GM23338 (cell line): ENCODE measurements at regions not wholly inside any gene's neighbourhood (a gene's known extent, or its start where the extent isn't known, plus 50 kb on each side); places are given as distances from the start of the nearest gene placed in this dataset.

Experiments used
- ATAC-seq: fragments of 200-7000 bp; cut with Tn5 transposase; 3 replicates; pipeline ENCODE4 v1.9.1; 2020
- DNase-seq: peaks from one replicate; pipeline ENCODE4 v3.0.0-alpha.2; 2015; ENCODE audit warnings: low spot score
- H2AFZ ChIP-seq: fragments of 200-600 bp; sonication (generic); 2 replicates; pipeline ENCODE4 v1.8.0; 2016; ENCODE audit warnings: antibody characterized with exemption, mild to moderate bottlenecking, moderate library complexity
- H3F3A ChIP-seq: fragments of 200-600 bp; sonication (generic); replicated peaks from 2 replicates; pipeline ENCODE4 v1.8.0; 2017; ENCODE audit warnings: antibody characterized with exemption, mixed run types, low read depth
- H3K27ac ChIP-seq: fragments of 200-600 bp; sonication (generic); 2 replicates; pipeline ENCODE4 v1.6.1; 2016; ENCODE audit warnings: low read depth
- H3K27me3 ChIP-seq: fragments of 200-600 bp; sonication (generic); 2 replicates; pipeline ENCODE4 v1.8.0; 2016; ENCODE audit warnings: mild to moderate bottlenecking, mixed run types, moderate library complexity; ENCODE audit not compliant: insufficient read depth
- H3K36me3 ChIP-seq: fragments of 200-600 bp; sonication (generic); 2 replicates; pipeline ENCODE4 v1.8.0; 2016; ENCODE audit warnings: mild to moderate bottlenecking; ENCODE audit not compliant: insufficient read depth
- H3K4me1 ChIP-seq: fragments of 200-600 bp; sonication (generic); 2 replicates; pipeline ENCODE4 v1.8.0; 2016; ENCODE audit warnings: mild to moderate bottlenecking, moderate library complexity; ENCODE audit not compliant: insufficient read depth
- H3K4me2 ChIP-seq: fragments of 200-600 bp; sonication (generic); 2 replicates; pipeline ENCODE4 v1.7.1; 2017; ENCODE audit warnings: mixed run types
- H3K4me3 ChIP-seq: fragments of 200-600 bp; sonication (generic); 2 replicates; pipeline ENCODE4 v1.6.1; 2016; ENCODE audit warnings: mixed run types
- H3K79me2 ChIP-seq: fragments of 200-600 bp; sonication (generic); replicated peaks from 2 replicates; pipeline ENCODE4 v1.8.0; 2017; ENCODE audit warnings: mild to moderate bottlenecking; ENCODE audit not compliant: insufficient read depth
- H3K9me2 ChIP-seq: fragments of 200-600 bp; sonication (generic); 2 replicates; pipeline ENCODE4 v1.8.0; 2017; ENCODE audit not compliant: insufficient read depth
- H4K20me1 ChIP-seq: fragments of 200-600 bp; sonication (generic); replicated peaks from 2 replicates; pipeline ENCODE4 v1.8.0; 2017; ENCODE audit warnings: mild to moderate bottlenecking; ENCODE audit not compliant: insufficient read depth
- H3K27ac Mint-ChIP-seq: 2 replicates; pipeline ENCODE4 v1.8.0; 2020; ENCODE audit warnings: inconsistent platforms, mild to moderate bottlenecking, moderate library complexity, mixed read lengths
- H3K27me3 Mint-ChIP-seq: 3 replicates; pipeline ENCODE4 v1.8.0; 2022; ENCODE audit warnings: low read depth, mild to moderate bottlenecking, moderate library complexity, mixed read lengths, inconsistent platforms; ENCODE audit not compliant: insufficient read depth, poor library complexity
- H3K36me3 Mint-ChIP-seq: 3 replicates; pipeline ENCODE4 v1.8.0; 2021; ENCODE audit warnings: low read depth, mild to moderate bottlenecking, inconsistent platforms, moderate library complexity, mixed read lengths
- H3K4me1 Mint-ChIP-seq: 3 replicates; pipeline ENCODE4 v1.8.0; 2020; ENCODE audit warnings: mild to moderate bottlenecking, inconsistent platforms, mixed read lengths
- H3K4me3 Mint-ChIP-seq: 3 replicates; pipeline ENCODE4 v1.8.0; 2021; ENCODE audit warnings: moderate library complexity, mild to moderate bottlenecking, inconsistent platforms, mixed read lengths
- H3K9me3 Mint-ChIP-seq: 3 replicates; pipeline ENCODE4 v1.8.0; 2020; ENCODE audit warnings: moderate library complexity, mild to moderate bottlenecking, inconsistent platforms, mixed read lengths
- EZH2 ChIP-seq: fragments of 200-600 bp; sonication (generic); IDR thresholded peaks from one replicate; pipeline ENCODE4 v1.8.0; 2017; ENCODE audit warnings: antibody characterized with exemption, mild to moderate bottlenecking, low read depth; ENCODE audit not compliant: unreplicated experiment
- JUNB ChIP-seq: IDR thresholded peaks from one replicate; pipeline ENCODE4 v1.6.1; 2016; ENCODE audit warnings: antibody characterized with exemption; ENCODE audit not compliant: unreplicated experiment
- POLR2AphosphoS5 ChIP-seq: IDR thresholded peaks from 2 replicates; pipeline ENCODE4 v1.6.1; 2016; ENCODE audit warnings: antibody characterized with exemption, low read depth
- ZNF114 ChIP-seq: fragments of 250-450 bp; sonication (Bioruptor Pico); IDR thresholded peaks from 2 replicates; pipeline ENCODE4 v1.5.0; 2020; ENCODE audit warnings: mild to moderate bottlenecking, moderate library complexity
- ZNF331 ChIP-seq: fragments of 250-450 bp; sonication (Bioruptor Pico); IDR thresholded peaks from 2 replicates; pipeline ENCODE4 v1.5.0; 2020; ENCODE audit warnings: low read depth, mild to moderate bottlenecking, moderate library complexity
- TF ChIP-seq, protein P1 (sequence below): IDR thresholded peaks from one replicate; pipeline ENCODE4 v1.6.1; 2018; ENCODE audit warnings: antibody characterized with exemption; ENCODE audit not compliant: unreplicated experiment
- TF ChIP-seq, protein P2 (sequence below): fragments of 250-450 bp; sonication (Bioruptor Pico); IDR thresholded peaks from 2 replicates; pipeline ENCODE4 v1.5.0; 2020; ENCODE audit warnings: mild to moderate bottlenecking, moderate library complexity
- TF ChIP-seq, protein P3 (sequence below), 2 experiments: fragments of 200-600 bp in 1 of 2; sonication (generic) in 1 of 2; conservative IDR thresholded peaks; 2 replicates each; pipeline versions ENCODE4 v1.5.1 to v1.6.1; 2016 to 2017; ENCODE audit warnings: antibody characterized with exemption in 2 of 2, low read depth in 2 of 2, mild to moderate bottlenecking in 2 of 2, moderate library complexity in 1 of 2

DNA sequence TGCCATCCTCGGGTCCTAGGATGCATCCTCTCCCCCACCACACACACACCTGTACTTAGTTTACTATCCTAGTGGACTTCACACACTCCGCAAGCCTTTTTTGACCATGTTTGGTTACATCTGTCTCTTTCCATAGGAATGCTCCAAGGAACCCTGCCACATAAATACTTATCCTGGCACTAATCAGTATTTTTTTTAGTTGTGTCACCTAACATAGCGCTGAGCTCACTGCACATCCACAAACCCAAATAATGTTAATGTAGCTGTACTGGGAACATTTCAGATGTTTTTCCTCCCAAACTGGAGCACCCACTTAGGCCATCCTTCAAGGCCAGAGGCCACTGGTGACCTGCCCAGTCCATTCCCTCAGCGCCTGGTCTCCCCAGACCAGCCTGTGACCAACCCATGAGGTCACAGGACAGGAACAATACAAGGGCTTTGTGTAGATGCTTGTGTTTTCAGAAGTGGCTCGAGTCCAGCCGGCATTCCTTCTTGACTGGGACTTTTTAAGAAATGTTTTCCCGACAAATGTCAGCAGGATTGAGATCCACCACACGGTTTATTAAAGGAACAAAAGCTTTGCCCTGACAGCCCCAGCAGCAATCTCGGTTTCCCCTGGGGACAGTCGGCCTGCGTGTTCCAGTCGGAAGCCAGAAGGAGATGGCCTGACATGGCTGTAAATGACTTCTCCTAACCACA, 181.4 kb downstream of the JCAD start:
- Histone ChIP-seq H3K4me3 (no peak overlapping the region), H3K79me2 (no peaks in the 10 kb centered on the region), H3K4me1 (no peaks in the 10 kb centered on the region), H3K4me2 (no peak overlapping the region), H3K27me3 (no peaks in the 10 kb centered on the region), H2AFZ (no peak overlapping the region), H4K20me1 (no peaks in the 10 kb centered on the region), H3K9me2 (0 out of 2 replicates have a peak, but pooled peaks cover 5% of the 10 kb centered on the region), H3F3A (no peaks in the 10 kb centered on the region), H3K36me3 (no peaks in the 10 kb centered on the region), H3K27ac (no peak overlapping the region)
- Mint-ChIP-seq H3K4me3 (no peak overlapping the region), H3K9me3 (no peaks in the 10 kb centered on the region), H3K27ac (no peak overlapping the region), H3K4me1 (no peaks in the 10 kb centered on the region), H3K27me3 (peaks cover 5% of the 10 kb centered on the region), H3K36me3 (no peaks in the 10 kb centered on the region)
- no peak for DNase-seq
- TF ChIP-seq ZNF114 (CRISPR knock-in tag) (no peak), EZH2 (no peak), POLR2AphosphoS5 (no peak), JUNB (no peak)
- TF ChIP-seq, protein P1, sequence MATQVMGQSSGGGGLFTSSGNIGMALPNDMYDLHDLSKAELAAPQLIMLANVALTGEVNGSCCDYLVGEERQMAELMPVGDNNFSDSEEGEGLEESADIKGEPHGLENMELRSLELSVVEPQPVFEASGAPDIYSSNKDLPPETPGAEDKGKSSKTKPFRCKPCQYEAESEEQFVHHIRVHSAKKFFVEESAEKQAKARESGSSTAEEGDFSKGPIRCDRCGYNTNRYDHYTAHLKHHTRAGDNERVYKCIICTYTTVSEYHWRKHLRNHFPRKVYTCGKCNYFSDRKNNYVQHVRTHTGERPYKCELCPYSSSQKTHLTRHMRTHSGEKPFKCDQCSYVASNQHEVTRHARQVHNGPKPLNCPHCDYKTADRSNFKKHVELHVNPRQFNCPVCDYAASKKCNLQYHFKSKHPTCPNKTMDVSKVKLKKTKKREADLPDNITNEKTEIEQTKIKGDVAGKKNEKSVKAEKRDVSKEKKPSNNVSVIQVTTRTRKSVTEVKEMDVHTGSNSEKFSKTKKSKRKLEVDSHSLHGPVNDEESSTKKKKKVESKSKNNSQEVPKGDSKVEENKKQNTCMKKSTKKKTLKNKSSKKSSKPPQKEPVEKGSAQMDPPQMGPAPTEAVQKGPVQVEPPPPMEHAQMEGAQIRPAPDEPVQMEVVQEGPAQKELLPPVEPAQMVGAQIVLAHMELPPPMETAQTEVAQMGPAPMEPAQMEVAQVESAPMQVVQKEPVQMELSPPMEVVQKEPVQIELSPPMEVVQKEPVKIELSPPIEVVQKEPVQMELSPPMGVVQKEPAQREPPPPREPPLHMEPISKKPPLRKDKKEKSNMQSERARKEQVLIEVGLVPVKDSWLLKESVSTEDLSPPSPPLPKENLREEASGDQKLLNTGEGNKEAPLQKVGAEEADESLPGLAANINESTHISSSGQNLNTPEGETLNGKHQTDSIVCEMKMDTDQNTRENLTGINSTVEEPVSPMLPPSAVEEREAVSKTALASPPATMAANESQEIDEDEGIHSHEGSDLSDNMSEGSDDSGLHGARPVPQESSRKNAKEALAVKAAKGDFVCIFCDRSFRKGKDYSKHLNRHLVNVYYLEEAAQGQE = no peak
- ATAC-seq = no peak

DNA sequence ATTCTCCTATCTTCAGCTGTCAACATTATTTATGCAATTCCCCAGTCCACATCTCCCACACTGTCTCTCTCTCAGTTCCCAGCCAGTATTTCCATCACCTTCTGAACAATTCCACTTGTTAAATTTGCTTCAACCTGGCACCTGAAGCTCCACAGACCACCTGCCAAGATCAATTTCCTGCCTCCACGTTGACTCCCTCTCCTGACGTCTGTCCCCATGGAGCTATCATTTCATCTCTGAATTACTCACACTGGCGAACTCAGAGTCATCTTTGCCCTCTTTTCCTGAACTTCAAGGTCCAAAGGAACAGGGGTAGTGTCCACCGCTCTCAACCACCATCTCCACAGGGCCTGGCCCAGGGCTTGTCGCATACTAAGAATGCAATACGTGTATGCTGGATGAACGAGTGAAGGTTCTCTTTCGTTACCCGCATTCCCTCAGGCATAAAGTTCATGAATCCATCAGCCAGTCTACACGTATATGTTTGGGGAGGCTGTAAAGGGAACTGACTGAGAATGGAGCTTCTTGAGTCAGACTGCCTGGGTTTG, 183.3 kb downstream of the JCAD start:
- Histone ChIP-seq H3K9me2 (0 out of 2 replicates have a peak, but pooled peaks cover 5% of the 10 kb centered on the region), H3K36me3 (no peaks in the 10 kb centered on the region), H2AFZ (no peak overlapping the region), H3K27me3 (no peaks in the 10 kb centered on the region), H3F3A (no peaks in the 10 kb centered on the region), H3K4me3 (no peak overlapping the region), H3K4me1 (no peaks in the 10 kb centered on the region), H3K27ac (no peak overlapping the region), H3K79me2 (no peaks in the 10 kb centered on the region), H3K4me2 (no peak overlapping the region), H4K20me1 (no peaks in the 10 kb centered on the region)
- DNase-seq (no peak), ATAC-seq (no peak)
- peaks cover 5% of the 10 kb centered on the region for H3K27me3 Mint-ChIP-seq
- no peak overlapping the region for H3K4me3 Mint-ChIP-seq
- H3K9me3 Mint-ChIP-seq = no peaks in the 10 kb centered on the region
- no peaks in the 10 kb centered on the region for H3K4me1 Mint-ChIP-seq
- H3K27ac Mint-ChIP-seq = no peak overlapping the region
- no peaks in the 10 kb centered on the region for H3K36me3 Mint-ChIP-seq
- TF ChIP-seq, protein P2, sequence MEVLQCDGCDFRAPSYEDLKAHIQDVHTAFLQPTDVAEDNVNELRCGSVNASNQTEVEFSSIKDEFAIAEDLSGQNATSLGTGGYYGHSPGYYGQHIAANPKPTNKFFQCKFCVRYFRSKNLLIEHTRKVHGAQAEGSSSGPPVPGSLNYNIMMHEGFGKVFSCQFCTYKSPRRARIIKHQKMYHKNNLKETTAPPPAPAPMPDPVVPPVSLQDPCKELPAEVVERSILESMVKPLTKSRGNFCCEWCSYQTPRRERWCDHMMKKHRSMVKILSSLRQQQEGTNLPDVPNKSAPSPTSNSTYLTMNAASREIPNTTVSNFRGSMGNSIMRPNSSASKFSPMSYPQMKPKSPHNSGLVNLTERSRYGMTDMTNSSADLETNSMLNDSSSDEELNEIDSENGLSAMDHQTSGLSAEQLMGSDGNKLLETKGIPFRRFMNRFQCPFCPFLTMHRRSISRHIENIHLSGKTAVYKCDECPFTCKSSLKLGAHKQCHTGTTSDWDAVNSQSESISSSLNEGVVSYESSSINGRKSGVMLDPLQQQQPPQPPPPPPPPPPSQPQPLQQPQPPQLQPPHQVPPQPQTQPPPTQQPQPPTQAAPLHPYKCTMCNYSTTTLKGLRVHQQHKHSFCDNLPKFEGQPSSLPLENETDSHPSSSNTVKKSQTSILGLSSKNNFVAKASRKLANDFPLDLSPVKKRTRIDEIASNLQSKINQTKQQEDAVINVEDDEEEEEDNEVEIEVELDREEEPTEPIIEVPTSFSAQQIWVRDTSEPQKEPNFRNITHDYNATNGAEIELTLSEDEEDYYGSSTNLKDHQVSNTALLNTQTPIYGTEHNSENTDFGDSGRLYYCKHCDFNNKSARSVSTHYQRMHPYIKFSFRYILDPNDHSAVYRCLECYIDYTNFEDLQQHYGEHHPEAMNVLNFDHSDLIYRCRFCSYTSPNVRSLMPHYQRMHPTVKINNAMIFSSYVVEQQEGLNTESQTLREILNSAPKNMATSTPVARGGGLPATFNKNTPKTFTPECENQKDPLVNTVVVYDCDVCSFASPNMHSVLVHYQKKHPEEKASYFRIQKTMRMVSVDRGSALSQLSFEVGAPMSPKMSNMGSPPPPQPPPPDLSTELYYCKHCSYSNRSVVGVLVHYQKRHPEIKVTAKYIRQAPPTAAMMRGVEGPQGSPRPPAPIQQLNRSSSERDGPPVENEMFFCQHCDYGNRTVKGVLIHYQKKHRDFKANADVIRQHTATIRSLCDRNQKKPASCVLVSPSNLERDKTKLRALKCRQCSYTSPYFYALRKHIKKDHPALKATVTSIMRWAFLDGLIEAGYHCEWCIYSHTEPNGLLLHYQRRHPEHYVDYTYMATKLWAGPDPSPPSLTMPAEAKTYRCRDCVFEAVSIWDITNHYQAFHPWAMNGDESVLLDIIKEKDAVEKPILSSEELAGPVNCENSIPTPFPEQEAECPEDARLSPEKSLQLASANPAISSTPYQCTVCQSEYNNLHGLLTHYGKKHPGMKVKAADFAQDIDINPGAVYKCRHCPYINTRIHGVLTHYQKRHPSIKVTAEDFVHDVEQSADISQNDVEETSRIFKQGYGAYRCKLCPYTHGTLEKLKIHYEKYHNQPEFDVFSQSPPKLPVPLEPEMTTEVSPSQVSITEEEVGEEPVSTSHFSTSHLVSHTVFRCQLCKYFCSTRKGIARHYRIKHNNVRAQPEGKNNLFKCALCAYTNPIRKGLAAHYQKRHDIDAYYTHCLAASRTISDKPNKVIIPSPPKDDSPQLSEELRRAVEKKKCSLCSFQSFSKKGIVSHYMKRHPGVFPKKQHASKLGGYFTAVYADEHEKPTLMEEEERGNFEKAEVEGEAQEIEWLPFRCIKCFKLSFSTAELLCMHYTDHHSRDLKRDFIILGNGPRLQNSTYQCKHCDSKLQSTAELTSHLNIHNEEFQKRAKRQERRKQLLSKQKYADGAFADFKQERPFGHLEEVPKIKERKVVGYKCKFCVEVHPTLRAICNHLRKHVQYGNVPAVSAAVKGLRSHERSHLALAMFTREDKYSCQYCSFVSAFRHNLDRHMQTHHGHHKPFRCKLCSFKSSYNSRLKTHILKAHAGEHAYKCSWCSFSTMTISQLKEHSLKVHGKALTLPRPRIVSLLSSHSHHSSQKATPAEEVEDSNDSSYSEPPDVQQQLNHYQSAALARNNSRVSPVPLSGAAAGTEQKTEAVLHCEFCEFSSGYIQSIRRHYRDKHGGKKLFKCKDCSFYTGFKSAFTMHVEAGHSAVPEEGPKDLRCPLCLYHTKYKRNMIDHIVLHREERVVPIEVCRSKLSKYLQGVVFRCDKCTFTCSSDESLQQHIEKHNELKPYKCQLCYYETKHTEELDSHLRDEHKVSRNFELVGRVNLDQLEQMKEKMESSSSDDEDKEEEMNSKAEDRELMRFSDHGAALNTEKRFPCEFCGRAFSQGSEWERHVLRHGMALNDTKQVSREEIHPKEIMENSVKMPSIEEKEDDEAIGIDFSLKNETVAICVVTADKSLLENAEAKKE (CRISPR knock-in tag) = no peak
- TF ChIP-seq, protein P3, sequence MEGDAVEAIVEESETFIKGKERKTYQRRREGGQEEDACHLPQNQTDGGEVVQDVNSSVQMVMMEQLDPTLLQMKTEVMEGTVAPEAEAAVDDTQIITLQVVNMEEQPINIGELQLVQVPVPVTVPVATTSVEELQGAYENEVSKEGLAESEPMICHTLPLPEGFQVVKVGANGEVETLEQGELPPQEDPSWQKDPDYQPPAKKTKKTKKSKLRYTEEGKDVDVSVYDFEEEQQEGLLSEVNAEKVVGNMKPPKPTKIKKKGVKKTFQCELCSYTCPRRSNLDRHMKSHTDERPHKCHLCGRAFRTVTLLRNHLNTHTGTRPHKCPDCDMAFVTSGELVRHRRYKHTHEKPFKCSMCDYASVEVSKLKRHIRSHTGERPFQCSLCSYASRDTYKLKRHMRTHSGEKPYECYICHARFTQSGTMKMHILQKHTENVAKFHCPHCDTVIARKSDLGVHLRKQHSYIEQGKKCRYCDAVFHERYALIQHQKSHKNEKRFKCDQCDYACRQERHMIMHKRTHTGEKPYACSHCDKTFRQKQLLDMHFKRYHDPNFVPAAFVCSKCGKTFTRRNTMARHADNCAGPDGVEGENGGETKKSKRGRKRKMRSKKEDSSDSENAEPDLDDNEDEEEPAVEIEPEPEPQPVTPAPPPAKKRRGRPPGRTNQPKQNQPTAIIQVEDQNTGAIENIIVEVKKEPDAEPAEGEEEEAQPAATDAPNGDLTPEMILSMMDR (conservative IDR thresholded peaks at IDR 0.05; ENCODE audit: low read depth in 2 of 2) = no peak
- TF ChIP-seq ZNF331 = no peak
